Heart right ventricle (tissue), 16 donors: ENCODE measurements at regions not wholly inside any gene's neighbourhood (a gene's known extent, or its start where the extent isn't known, plus 50 kb on each side); places are given as distances from the start of the nearest gene placed in this dataset.

ENCODE experiments used
- ATAC-seq, 8 donors: fragments of 200-7000 bp; cut with Tn5 transposase; one replicate each; pipeline ENCODE4 v1.9.1; 2020; ENCODE audit warnings: mild to moderate bottlenecking in 8 of 8, moderate library complexity in 8 of 8, moderate number of reproducible peaks in 1 of 8
- DNase-seq, 2 donors: peaks; one replicate each; pipeline ENCODE4 v3.0.0-alpha.2; 2020
- H3K27ac ChIP-seq, 10 donors: fragments of 200-600 bp; sonication (generic) in 2 of 10; one replicate each; pipeline versions ENCODE4 v1.5.0 to v1.8.0; 2020 to 2022; ENCODE audit warnings: mild to moderate bottlenecking in 3 of 10
- H3K27me3 ChIP-seq, 7 donors: fragments of 200-600 bp; one replicate each; pipeline ENCODE4 v1.8.0; 2021 to 2022; ENCODE audit warnings: mild to moderate bottlenecking in 2 of 7
- H3K36me3 ChIP-seq, 9 donors: fragments of 200-600 bp; sonication (generic) in 1 of 9; one replicate each; pipeline versions ENCODE4 v1.5.0 to v1.8.0; 2020 to 2022; ENCODE audit warnings: mild to moderate bottlenecking in 2 of 9
- H3K4me1 ChIP-seq, 9 donors: fragments of 200-600 bp; sonication (generic) in 1 of 9; one replicate each; pipeline versions ENCODE4 v1.5.0 to v1.8.0; 2020 to 2022; ENCODE audit warnings: mild to moderate bottlenecking in 4 of 9
- H3K4me3 ChIP-seq, 10 donors: fragments of 200-600 bp; sonication (generic) in 2 of 10; one replicate each; pipeline versions ENCODE4 v1.5.0 to v1.8.0; 2020 to 2022; ENCODE audit warnings: mild to moderate bottlenecking in 7 of 10, moderate library complexity in 2 of 10
- H3K9me3 ChIP-seq, 11 donors: fragments of 200-600 bp in 10 of 11; sonication (generic) in 2 of 11; one replicate each; pipeline versions ENCODE4 v1.5.0 to v1.8.0; 2013 to 2022; ENCODE audit warnings: mild to moderate bottlenecking in 2 of 11, control low read depth in 1 of 11, moderate library complexity in 1 of 11
- WGBS, 2 donors: extraction: QIAGEN DNeasy Blood & Tissue Kit; methylation state at CpG; one replicate each; pipeline ENCODE4 v1.1.7; 2013; ENCODE audit warnings: inconsistent platforms in 1 of 2; 5-methylcytosine and 5-hydroxymethylcytosine counted together
- intact Hi-C, 10 donors: fragments of 100-400 bp; cut with DNase I; formaldehyde crosslinking; loops; one replicate each; pipeline versions ENCODE4 v1.11.1 to v1.14.2; 2022
- TF ChIP-seq, protein P1 (sequence below), 9 donors: fragments of 200-600 bp; sonication (generic) in 2 of 9; IDR thresholded peaks; one replicate each; pipeline versions ENCODE4 v1.5.0 to v1.8.0; 2021 to 2022; ENCODE audit warnings: antibody characterized with exemption in 9 of 9, mild to moderate bottlenecking in 5 of 9, moderate library complexity in 1 of 9
- donor health status: Arrhythmogenic right ventricular cardiomyopathy.
- donor health status: ischemic (EF 13 %, LVEDD 7.1; RV severe dilation, severe dysfunction).
- donor health status: healthy with polysubstance abuse.
- donor health status: DM: no; HTN: yes; CAD: no.
- donor health status: DM: no; HTN: no; CAD: no.
- donor health status: ischemic (EF 25% LVEDD 6.9; RV normal size, moderate dysfunction).
- donor health status: ischemic (EF 25% LVEDD 5.7; RV mildly dilated, moderate dysfunction).
- donor health status: healthy.
- donor health status: DM: yes; HTN: yes; CAD: no.
- donor health status: Ischemic cardiomyopathy.
- donor health status: ischemic (EF 35%, LVEDD 5.7; RV mildly dilated, moderate dysfunction).
- donor health status: nonischemic (EF 11% LVEDD 7.7; RV severe dilation, severe dysfunction).
- donor health status: DM: yes; HTN: yes; CAD: no.
- donor health status: PGD.
- donor health status: ischemic (EF 29% LVEDD 5.4; RV normal size, mild dysfunction).
- donor health status: nonischemic (EF 23%, LVEDD 6.1; RV moderate dilation, normal function).

DNA sequence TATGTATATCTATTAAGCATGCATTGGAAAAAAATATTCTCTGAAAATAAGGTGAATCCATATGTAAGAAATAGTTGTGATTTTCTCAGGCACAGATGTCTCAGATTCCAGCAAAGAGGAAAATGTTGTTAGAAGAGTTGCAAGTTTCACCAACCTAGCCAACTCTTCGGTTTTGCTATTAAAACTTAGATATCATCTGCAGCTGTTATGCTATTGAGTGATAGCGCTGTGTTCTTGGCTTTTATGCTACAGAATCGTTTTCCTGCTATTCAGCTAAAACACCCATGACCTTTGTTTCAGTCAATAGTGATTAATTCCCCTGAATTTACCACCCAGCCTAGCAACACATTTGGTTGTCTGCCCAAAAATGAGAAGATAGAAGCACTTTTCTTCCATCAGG lies 795.6 kb upstream of the ANO3 start:
- intact Hi-C loops: no loop called here
- WGBS, 2 donors: 55% methylated on average over 3 of the region's 3 CpGs
- TF ChIP-seq, protein P1, sequence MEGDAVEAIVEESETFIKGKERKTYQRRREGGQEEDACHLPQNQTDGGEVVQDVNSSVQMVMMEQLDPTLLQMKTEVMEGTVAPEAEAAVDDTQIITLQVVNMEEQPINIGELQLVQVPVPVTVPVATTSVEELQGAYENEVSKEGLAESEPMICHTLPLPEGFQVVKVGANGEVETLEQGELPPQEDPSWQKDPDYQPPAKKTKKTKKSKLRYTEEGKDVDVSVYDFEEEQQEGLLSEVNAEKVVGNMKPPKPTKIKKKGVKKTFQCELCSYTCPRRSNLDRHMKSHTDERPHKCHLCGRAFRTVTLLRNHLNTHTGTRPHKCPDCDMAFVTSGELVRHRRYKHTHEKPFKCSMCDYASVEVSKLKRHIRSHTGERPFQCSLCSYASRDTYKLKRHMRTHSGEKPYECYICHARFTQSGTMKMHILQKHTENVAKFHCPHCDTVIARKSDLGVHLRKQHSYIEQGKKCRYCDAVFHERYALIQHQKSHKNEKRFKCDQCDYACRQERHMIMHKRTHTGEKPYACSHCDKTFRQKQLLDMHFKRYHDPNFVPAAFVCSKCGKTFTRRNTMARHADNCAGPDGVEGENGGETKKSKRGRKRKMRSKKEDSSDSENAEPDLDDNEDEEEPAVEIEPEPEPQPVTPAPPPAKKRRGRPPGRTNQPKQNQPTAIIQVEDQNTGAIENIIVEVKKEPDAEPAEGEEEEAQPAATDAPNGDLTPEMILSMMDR (IDR thresholded peaks at IDR 0.05): no peak
- no peaks in the 10 kb centered on the region for H3K27me3 ChIP-seq
- ATAC-seq (no peak), DNase-seq (no peak)
- H3K9me3 ChIP-seq: no peaks in the 10 kb centered on the region
- no peak overlapping the region for H3K27ac ChIP-seq
- H3K4me1 ChIP-seq: no peaks in the 10 kb centered on the region
- no peaks in the 10 kb centered on the region for H3K36me3 ChIP-seq
- H3K4me3 ChIP-seq: no peak overlapping the region

DNA sequence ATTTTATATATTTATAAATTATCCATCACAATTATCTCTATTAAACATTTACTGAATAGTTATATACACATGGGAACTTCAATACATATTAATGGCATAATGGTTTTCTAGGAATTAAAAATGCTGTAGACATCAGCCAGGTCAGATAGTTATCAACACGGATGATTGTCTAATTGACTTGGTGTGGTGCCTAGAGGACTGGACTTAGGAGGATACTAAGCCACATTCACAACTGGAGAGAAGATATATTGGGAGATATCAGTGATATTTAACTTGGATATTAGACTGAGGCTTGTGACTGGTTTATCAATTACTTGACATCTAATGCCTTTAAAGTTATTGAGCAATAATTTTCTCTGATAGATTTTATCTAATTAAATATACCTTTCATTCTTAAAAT lies 794.5 kb upstream of the ANO3 start:
- no peaks in the 10 kb centered on the region for H3K27me3 ChIP-seq
- WGBS, 2 donors: 73 to 74% methylated on average over 1 of the region's 1 CpG

DNA sequence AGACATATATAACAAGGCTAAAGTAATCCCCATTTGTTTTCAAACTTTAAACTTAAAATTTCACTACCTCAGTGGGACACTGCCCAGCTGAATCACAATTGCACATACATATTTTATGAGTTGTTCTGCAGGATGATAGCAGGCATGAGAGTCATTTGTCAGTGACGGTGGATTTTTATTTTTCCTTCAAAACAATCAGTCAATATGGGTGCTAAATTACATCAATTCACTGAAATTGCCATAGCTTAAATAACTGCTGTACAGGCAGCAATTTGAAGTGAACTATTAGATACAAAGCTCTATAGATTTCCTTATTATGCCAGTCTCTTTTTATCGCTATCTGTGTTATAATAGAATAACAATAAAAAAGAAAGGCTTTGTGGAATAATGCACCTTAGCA lies 784.6 kb upstream of the ANO3 start:
- H3K36me3 ChIP-seq: no peaks in the 10 kb centered on the region
- no peak for DNase-seq
- whole genome bisulfite sequencing, 2 donors: 81 to 87% methylated on average over 2 of the region's 2 CpGs
- no peak overlapping the region for H3K27ac ChIP-seq
- TF ChIP-seq, protein P1 (IDR thresholded peaks at IDR 0.05): no peak
- no peaks in the 10 kb centered on the region for H3K4me1 ChIP-seq
- ATAC-seq: no peak
- no peaks in the 10 kb centered on the region for H3K27me3 ChIP-seq
- H3K4me3 ChIP-seq: no peak overlapping the region
- H3K9me3 ChIP-seq: peaks cover 0 to 3% (median 0%) of the 10 kb centered on the region in 11 donors
- intact Hi-C loops: no loop called here

More for the DNA sequence above, 794.5 kb upstream of the ANO3 start:
- H3K36me3 ChIP-seq: no peaks in the 10 kb centered on the region
- no peak for DNase-seq
- no peaks in the 10 kb centered on the region for H3K4me1 ChIP-seq
- no peak overlapping the region for H3K27ac ChIP-seq
- intact Hi-C loops: no loop called here
- ATAC-seq: no peak
- TF ChIP-seq, protein P1 (IDR thresholded peaks at IDR 0.05): no peak
- H3K4me3 ChIP-seq: no peak overlapping the region
- H3K9me3 ChIP-seq: no peaks in the 10 kb centered on the region

DNA sequence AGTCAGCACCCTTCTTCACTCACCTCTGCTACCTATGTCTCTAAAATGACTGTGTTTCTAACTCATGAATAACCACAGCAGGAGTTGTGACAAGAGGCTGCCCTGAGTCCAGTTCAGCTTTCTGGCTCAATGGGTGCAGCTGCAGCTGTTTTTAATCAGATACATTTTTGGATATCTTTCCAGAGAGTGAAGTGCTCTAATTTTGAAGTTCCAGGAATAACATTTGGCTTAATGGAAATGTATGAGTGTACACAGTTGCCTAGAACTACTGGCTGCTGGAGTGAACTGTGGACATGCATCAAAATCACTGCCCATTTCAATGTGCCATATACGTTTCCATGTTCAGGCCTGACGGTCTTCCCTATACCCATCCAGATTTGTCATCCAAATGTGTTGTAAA lies 769.5 kb upstream of the ANO3 start:
- Histone ChIP-seq H3K27me3 (no peaks in the 10 kb centered on the region), H3K36me3 (no peaks in the 10 kb centered on the region), H3K4me3 (no peak overlapping the region), H3K9me3 (peaks cover 0 to 5% (median 0%) of the 10 kb centered on the region in 11 donors), H3K4me1 (peaks cover 0 to 11% (median 0%) of the 10 kb centered on the region in 9 donors), H3K27ac (no peak overlapping the region)
- intact Hi-C loops: no loop called here
- ATAC-seq (peak; percentile 67 to 90 (median 80)), DNase-seq (peak in 1 of 2 donors; percentile 19)
- 25 to 53% methylated on average over 2 of the region's 2 CpGs for whole genome bisulfite sequencing, 2 donors
- TF ChIP-seq, protein P1 (IDR thresholded peaks at IDR 0.05): no peak
